ENCODE measurements at regions not wholly inside any gene's neighbourhood (a gene's known extent, or its start where the extent isn't known, plus 50 kb on each side); places are given as distances from the start of the nearest gene placed in this dataset.
A peak's percentile ranks its signal among the peaks of the same experiment; 100 is the strongest.

- Histone ChIP-seq H3K27ac (peak overlapping the region in 5 of 10 donors; percentile 22 to 75 (median 23)), H3K36me3 (no peaks in the 10 kb centered on the region), H3K27me3 (no peaks in the 10 kb centered on the region), H3K4me3 (no peak overlapping the region), H3K9me3 (no peaks in the 10 kb centered on the region), H3K4me1 (peaks cover 0 to 42% (median 23%) of the 10 kb centered on the region in 9 donors)
- intact Hi-C loops (cut with DNase I) = loop anchor here in 3 of 10 donors (10.0 kb wide), 1 partner anchor 285 kb away; no protein-coding TSS in a partner anchor
- 46 to 53% methylated on average over 4 of the region's 4 CpGs for WGBS, 2 donors
- TF ChIP-seq, protein P1, sequence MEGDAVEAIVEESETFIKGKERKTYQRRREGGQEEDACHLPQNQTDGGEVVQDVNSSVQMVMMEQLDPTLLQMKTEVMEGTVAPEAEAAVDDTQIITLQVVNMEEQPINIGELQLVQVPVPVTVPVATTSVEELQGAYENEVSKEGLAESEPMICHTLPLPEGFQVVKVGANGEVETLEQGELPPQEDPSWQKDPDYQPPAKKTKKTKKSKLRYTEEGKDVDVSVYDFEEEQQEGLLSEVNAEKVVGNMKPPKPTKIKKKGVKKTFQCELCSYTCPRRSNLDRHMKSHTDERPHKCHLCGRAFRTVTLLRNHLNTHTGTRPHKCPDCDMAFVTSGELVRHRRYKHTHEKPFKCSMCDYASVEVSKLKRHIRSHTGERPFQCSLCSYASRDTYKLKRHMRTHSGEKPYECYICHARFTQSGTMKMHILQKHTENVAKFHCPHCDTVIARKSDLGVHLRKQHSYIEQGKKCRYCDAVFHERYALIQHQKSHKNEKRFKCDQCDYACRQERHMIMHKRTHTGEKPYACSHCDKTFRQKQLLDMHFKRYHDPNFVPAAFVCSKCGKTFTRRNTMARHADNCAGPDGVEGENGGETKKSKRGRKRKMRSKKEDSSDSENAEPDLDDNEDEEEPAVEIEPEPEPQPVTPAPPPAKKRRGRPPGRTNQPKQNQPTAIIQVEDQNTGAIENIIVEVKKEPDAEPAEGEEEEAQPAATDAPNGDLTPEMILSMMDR (IDR thresholded peaks at IDR 0.05) = no peak
- DNase-seq = peak in 1 of 2 donors; percentile 8
- ATAC-seq = peak in 7 of 8 donors; percentile 55 to 84 (median 74)
Observed at GRCh38 chr5:111859533-111860270, 102.7 kb upstream of the NREP start.

GRCh38 chr5:111859031-111859430 lies 102.0 kb upstream of the NREP start:
- DNase-seq = no peak
- Histone ChIP-seq H3K4me3 (no peak overlapping the region), H3K9me3 (no peaks in the 10 kb centered on the region), H3K27me3 (no peaks in the 10 kb centered on the region), H3K36me3 (no peaks in the 10 kb centered on the region), H3K4me1 (peaks cover 0 to 48% (median 23%) of the 10 kb centered on the region in 9 donors), H3K27ac (peak overlapping the region in 4 of 10 donors; percentile 23 to 75 (median 57))
- intact Hi-C loops (cut with DNase I) = loop anchor here in 3 of 10 donors (10.0 kb wide), 1 partner anchor 286 kb away; no protein-coding TSS in a partner anchor
- TF ChIP-seq, protein P1 (IDR thresholded peaks at IDR 0.05) = no peak
- ATAC-seq = peak in 7 of 8 donors; percentile 64 to 89 (median 77)

- intact Hi-C loops (cut with DNase I) = loop anchor here in 3 of 10 donors (10.0 kb wide), 1 partner anchor 287 kb away; no protein-coding TSS in a partner anchor
- no peak for ATAC-seq
- no peak for DNase-seq
- Histone ChIP-seq H3K4me3 (no peak overlapping the region), H3K4me1 (peaks cover 0 to 52% (median 23%) of the 10 kb centered on the region in 9 donors), H3K27ac (no peak overlapping the region), H3K27me3 (no peaks in the 10 kb centered on the region), H3K9me3 (no peaks in the 10 kb centered on the region), H3K36me3 (no peaks in the 10 kb centered on the region)
- TF ChIP-seq, protein P1 (IDR thresholded peaks at IDR 0.05) = no peak
Observed at GRCh38 chr5:111857623-111858022, 100.6 kb upstream of the NREP start.

GRCh38 chr5:111856876-111857466 lies 100.0 kb upstream of the NREP start:
- intact Hi-C loops (cut with DNase I) = loop anchor here in 3 of 10 donors (10.0 kb wide), 1 partner anchor 288 kb away; no protein-coding TSS in a partner anchor
- H3K4me1 ChIP-seq = peaks cover 0 to 52% (median 23%) of the 10 kb centered on the region in 9 donors
- 51 to 63% methylated on average over 5 of the region's 5 CpGs for WGBS, 2 donors
- no peak overlapping the region for H3K27ac ChIP-seq
- no peaks in the 10 kb centered on the region for H3K27me3 ChIP-seq
- peak in 5 of 8 donors; percentile 34 to 78 (median 51) for ATAC-seq
- DNase-seq = no peak
- H3K36me3 ChIP-seq = no peaks in the 10 kb centered on the region
- no peak overlapping the region for H3K4me3 ChIP-seq
- no peaks in the 10 kb centered on the region for H3K9me3 ChIP-seq
- TF ChIP-seq, protein P1 (IDR thresholded peaks at IDR 0.05) = no peak

Data from heart right ventricle (tissue), 16 donors.